ENCODE measurements at regions not wholly inside any gene's neighbourhood (a gene's known extent, or its start where the extent isn't known, plus 50 kb on each side); places are given as distances from the start of the nearest gene placed in this dataset.

GRCh38 chr18:22467760-22468553 is 50.2 kb upstream of the CTAGE1 start:
- no peak overlapping the region for H3K27ac ChIP-seq (ENCODE audit: low read length)
- no peaks in the 10 kb centered on the region for H3K36me3 ChIP-seq (ENCODE audit: control insufficient read depth, low read depth, low read length)
- no peaks in the 10 kb centered on the region for H3K27me3 ChIP-seq (ENCODE audit: control insufficient read depth, insufficient read depth, low read length)
- H3K9me3 ChIP-seq (ENCODE audit: control insufficient read depth, low read depth, low read length): no peaks in the 10 kb centered on the region
- no peak overlapping the region for H3K4me3 ChIP-seq (ENCODE audit: low read length)
- peaks cover 7% of the 10 kb centered on the region for H3K4me1 ChIP-seq (ENCODE audit: control insufficient read depth, low read depth, low read length)
- no peak overlapping the region for H3K9ac ChIP-seq (ENCODE audit: low read length)

GRCh38 chr18:22468554-22468891 is 50.8 kb upstream of the CTAGE1 start:
- H3K36me3 ChIP-seq (ENCODE audit: control insufficient read depth, low read depth, low read length): no peaks in the 10 kb centered on the region
- no peak overlapping the region for H3K9ac ChIP-seq (ENCODE audit: low read length)
- peaks cover 7% of the 10 kb centered on the region for H3K4me1 ChIP-seq (ENCODE audit: control insufficient read depth, low read depth, low read length)
- no peaks in the 10 kb centered on the region for H3K27me3 ChIP-seq (ENCODE audit: control insufficient read depth, insufficient read depth, low read length)
- no peak overlapping the region for H3K4me3 ChIP-seq (ENCODE audit: low read length)
- H3K9me3 ChIP-seq (ENCODE audit: control insufficient read depth, low read depth, low read length): no peaks in the 10 kb centered on the region
- no peak overlapping the region for H3K27ac ChIP-seq (ENCODE audit: low read length)

GRCh38 chr18:22469061-22469734 is 51.5 kb upstream of the CTAGE1 start:
- Histone ChIP-seq H3K4me3 (ENCODE audit: low read length) (no peak overlapping the region), H3K27me3 (ENCODE audit: control insufficient read depth, insufficient read depth, low read length) (no peaks in the 10 kb centered on the region), H3K4me1 (ENCODE audit: control insufficient read depth, low read depth, low read length) (peaks cover 7% of the 10 kb centered on the region), H3K9me3 (ENCODE audit: control insufficient read depth, low read depth, low read length) (no peaks in the 10 kb centered on the region), H3K9ac (ENCODE audit: low read length) (no peak overlapping the region), H3K36me3 (ENCODE audit: control insufficient read depth, low read depth, low read length) (no peaks in the 10 kb centered on the region), H3K27ac (ENCODE audit: low read length) (no peak overlapping the region)

- Histone ChIP-seq H3K4me1 (ENCODE audit: control insufficient read depth, low read depth, low read length) (peaks cover 7% of the 10 kb centered on the region), H3K36me3 (ENCODE audit: control insufficient read depth, low read depth, low read length) (no peaks in the 10 kb centered on the region), H3K27me3 (ENCODE audit: control insufficient read depth, insufficient read depth, low read length) (no peaks in the 10 kb centered on the region), H3K9me3 (ENCODE audit: control insufficient read depth, low read depth, low read length) (no peaks in the 10 kb centered on the region), H3K27ac (ENCODE audit: low read length) (no peak overlapping the region), H3K4me3 (ENCODE audit: low read length) (no peak overlapping the region), H3K9ac (ENCODE audit: low read length) (no peak overlapping the region)
Measured at GRCh38 chr18:22469926-22470247, 52.2 kb upstream of the CTAGE1 start.

GRCh38 chr18:22470248-22471235 is 52.8 kb upstream of the CTAGE1 start:
- Histone ChIP-seq H3K4me1 (ENCODE audit: control insufficient read depth, low read depth, low read length) (peaks cover 7% of the 10 kb centered on the region), H3K27me3 (ENCODE audit: control insufficient read depth, insufficient read depth, low read length) (no peaks in the 10 kb centered on the region), H3K9me3 (ENCODE audit: control insufficient read depth, low read depth, low read length) (no peaks in the 10 kb centered on the region), H3K36me3 (ENCODE audit: control insufficient read depth, low read depth, low read length) (no peaks in the 10 kb centered on the region), H3K9ac (ENCODE audit: low read length) (no peak overlapping the region), H3K4me3 (ENCODE audit: low read length) (no peak overlapping the region), H3K27ac (ENCODE audit: low read length) (no peak overlapping the region)

- H3K9ac ChIP-seq (ENCODE audit: low read length): no peak overlapping the region
- H3K9me3 ChIP-seq (ENCODE audit: control insufficient read depth, low read depth, low read length): no peaks in the 10 kb centered on the region
- no peak overlapping the region for H3K4me3 ChIP-seq (ENCODE audit: low read length)
- H3K36me3 ChIP-seq (ENCODE audit: control insufficient read depth, low read depth, low read length): no peaks in the 10 kb centered on the region
- no peak overlapping the region for H3K27ac ChIP-seq (ENCODE audit: low read length)
- no peaks in the 10 kb centered on the region for H3K27me3 ChIP-seq (ENCODE audit: control insufficient read depth, insufficient read depth, low read length)
- peaks cover 7% of the 10 kb centered on the region for H3K4me1 ChIP-seq (ENCODE audit: control insufficient read depth, low read depth, low read length)
Measured at GRCh38 chr18:22471546-22472131, 53.9 kb upstream of the CTAGE1 start.

- H3K4me1 ChIP-seq (ENCODE audit: control insufficient read depth, low read depth, low read length): peaks cover 7% of the 10 kb centered on the region
- H3K27me3 ChIP-seq (ENCODE audit: control insufficient read depth, insufficient read depth, low read length): no peaks in the 10 kb centered on the region
- no peaks in the 10 kb centered on the region for H3K9me3 ChIP-seq (ENCODE audit: control insufficient read depth, low read depth, low read length)
- H3K4me3 ChIP-seq (ENCODE audit: low read length): no peak overlapping the region
- H3K27ac ChIP-seq (ENCODE audit: low read length): no peak overlapping the region
- H3K36me3 ChIP-seq (ENCODE audit: control insufficient read depth, low read depth, low read length): no peaks in the 10 kb centered on the region
- no peak overlapping the region for H3K9ac ChIP-seq (ENCODE audit: low read length)
Measured at GRCh38 chr18:22473366-22473765, 55.7 kb upstream of the CTAGE1 start.

- Histone ChIP-seq H3K4me3 (ENCODE audit: low read length) (no peak overlapping the region), H3K9me3 (ENCODE audit: control insufficient read depth, low read depth, low read length) (no peaks in the 10 kb centered on the region), H3K4me1 (ENCODE audit: control insufficient read depth, low read depth, low read length) (peaks cover 2% of the 10 kb centered on the region), H3K27ac (ENCODE audit: low read length) (no peak overlapping the region), H3K27me3 (ENCODE audit: control insufficient read depth, insufficient read depth, low read length) (no peaks in the 10 kb centered on the region), H3K9ac (ENCODE audit: low read length) (no peak overlapping the region), H3K36me3 (ENCODE audit: control insufficient read depth, low read depth, low read length) (no peaks in the 10 kb centered on the region)
Measured at GRCh38 chr18:22475426-22476100, 57.8 kb upstream of the CTAGE1 start.

GRCh38 chr18:22477222-22477621 is 59.5 kb upstream of the CTAGE1 start:
- Histone ChIP-seq H3K9me3 (ENCODE audit: control insufficient read depth, low read depth, low read length) (no peaks in the 10 kb centered on the region), H3K4me3 (ENCODE audit: low read length) (no peak overlapping the region), H3K9ac (ENCODE audit: low read length) (no peak overlapping the region), H3K27ac (ENCODE audit: low read length) (no peak overlapping the region), H3K4me1 (ENCODE audit: control insufficient read depth, low read depth, low read length) (no peaks in the 10 kb centered on the region), H3K27me3 (ENCODE audit: control insufficient read depth, insufficient read depth, low read length) (no peaks in the 10 kb centered on the region), H3K36me3 (ENCODE audit: control insufficient read depth, low read depth, low read length) (no peaks in the 10 kb centered on the region)

GRCh38 chr18:22482948-22483347 is 65.2 kb upstream of the CTAGE1 start:
- Histone ChIP-seq H3K4me3 (ENCODE audit: low read length) (no peak overlapping the region), H3K27me3 (ENCODE audit: control insufficient read depth, insufficient read depth, low read length) (no peaks in the 10 kb centered on the region), H3K36me3 (ENCODE audit: control insufficient read depth, low read depth, low read length) (no peaks in the 10 kb centered on the region), H3K9me3 (ENCODE audit: control insufficient read depth, low read depth, low read length) (no peaks in the 10 kb centered on the region), H3K9ac (ENCODE audit: low read length) (no peak overlapping the region), H3K27ac (ENCODE audit: low read length) (no peak overlapping the region), H3K4me1 (ENCODE audit: control insufficient read depth, low read depth, low read length) (no peaks in the 10 kb centered on the region)

- H3K9me3 ChIP-seq (ENCODE audit: control insufficient read depth, low read depth, low read length): no peaks in the 10 kb centered on the region
- no peak overlapping the region for H3K9ac ChIP-seq (ENCODE audit: low read length)
- H3K27ac ChIP-seq (ENCODE audit: low read length): no peak overlapping the region
- no peaks in the 10 kb centered on the region for H3K27me3 ChIP-seq (ENCODE audit: control insufficient read depth, insufficient read depth, low read length)
- no peak overlapping the region for H3K4me3 ChIP-seq (ENCODE audit: low read length)
- H3K36me3 ChIP-seq (ENCODE audit: control insufficient read depth, low read depth, low read length): no peaks in the 10 kb centered on the region
- H3K4me1 ChIP-seq (ENCODE audit: control insufficient read depth, low read depth, low read length): no peaks in the 10 kb centered on the region
Measured at GRCh38 chr18:22483407-22483806, 65.7 kb upstream of the CTAGE1 start.
